ENCODE measurements at regions not wholly inside any gene's neighbourhood (a gene's known extent, or its start where the extent isn't known, plus 50 kb on each side); places are given as distances from the start of the nearest gene placed in this dataset.
"Not testable (repeated sequence)": the region's sequence is repeated elsewhere in the genome, so short reads cannot be mapped to it uniquely, and the experiment has no call there.

DNA sequence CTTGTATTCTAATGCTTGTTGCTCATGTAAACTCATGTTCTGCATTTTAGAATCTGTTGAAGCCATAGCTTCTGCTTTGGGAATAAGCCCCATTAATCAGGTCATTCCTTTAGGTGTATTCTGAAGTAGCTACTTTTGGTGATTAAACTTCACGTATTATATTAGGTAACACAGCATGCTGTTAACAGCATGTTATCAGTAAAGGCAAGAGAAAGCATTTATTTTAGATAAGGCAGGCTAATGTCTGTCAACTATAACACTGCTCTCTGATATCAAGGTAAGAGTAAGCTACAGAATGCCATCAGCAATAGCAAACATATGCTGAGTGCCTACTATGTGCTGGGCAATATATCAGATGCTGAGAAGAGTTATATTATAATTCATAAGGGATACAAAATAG is 726.4 kb downstream of the TTLL7 start:
- not testable (repeated sequence) for DNase-seq (ENCODE audit: extremely low spot score, unreplicated experiment); H3K4me1 Mint-ChIP-seq (ENCODE audit: unreplicated experiment); H3K27me3 Mint-ChIP-seq (ENCODE audit: unreplicated experiment); H3K4me3 Mint-ChIP-seq (ENCODE audit: unreplicated experiment); H3K9me3 Mint-ChIP-seq (ENCODE audit: unreplicated experiment); H3K36me3 Mint-ChIP-seq (ENCODE audit: unreplicated experiment); H3K27ac Mint-ChIP-seq (ENCODE audit: unreplicated experiment)

DNA sequence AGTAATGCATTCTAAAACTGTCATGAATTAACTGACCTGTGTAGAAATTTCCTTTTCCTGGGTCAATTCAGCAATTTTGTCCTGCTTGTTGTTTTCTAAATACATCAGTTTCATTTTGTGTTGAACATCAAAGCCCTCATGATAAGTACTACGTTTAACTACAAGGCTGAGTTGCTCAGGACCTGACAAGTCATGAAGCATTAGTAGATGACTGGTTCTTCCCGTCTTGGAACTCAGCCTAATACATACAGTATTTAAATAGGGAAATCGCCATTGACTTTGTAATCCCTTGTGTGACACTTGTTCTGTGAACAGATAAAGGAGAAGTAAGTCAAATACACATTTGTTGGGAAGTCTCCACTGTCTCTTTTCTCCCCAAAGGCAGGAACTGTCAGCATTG is 727.1 kb downstream of the TTLL7 start:
- not testable (repeated sequence) for H3K4me3 Mint-ChIP-seq (ENCODE audit: unreplicated experiment); H3K9me3 Mint-ChIP-seq (ENCODE audit: unreplicated experiment); H3K27me3 Mint-ChIP-seq (ENCODE audit: unreplicated experiment); H3K4me1 Mint-ChIP-seq (ENCODE audit: unreplicated experiment); H3K27ac Mint-ChIP-seq (ENCODE audit: unreplicated experiment); DNase-seq (ENCODE audit: extremely low spot score, unreplicated experiment); H3K36me3 Mint-ChIP-seq (ENCODE audit: unreplicated experiment)

DNA sequence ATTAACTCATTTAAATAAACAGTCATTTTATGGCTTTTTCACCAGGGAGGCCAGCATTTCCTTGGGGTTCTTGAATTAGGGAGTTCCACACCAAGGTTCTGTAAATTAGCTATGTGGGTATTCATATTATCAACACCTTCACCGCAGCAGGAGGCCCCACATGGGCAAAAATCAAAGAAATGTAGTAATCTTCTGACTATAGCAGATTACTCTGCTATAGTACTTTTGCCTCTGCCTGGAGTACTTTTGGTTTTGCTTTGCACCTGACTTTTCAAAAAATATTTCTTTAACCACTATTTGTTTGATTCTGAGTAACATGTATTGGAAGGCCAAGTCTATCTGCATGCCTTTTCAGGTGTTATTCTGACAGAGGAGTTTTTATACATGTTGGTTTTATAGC is 728.1 kb downstream of the TTLL7 start:
- not testable (repeated sequence) for H3K4me3 Mint-ChIP-seq (ENCODE audit: unreplicated experiment); H3K9me3 Mint-ChIP-seq (ENCODE audit: unreplicated experiment); H3K27me3 Mint-ChIP-seq (ENCODE audit: unreplicated experiment); H3K4me1 Mint-ChIP-seq (ENCODE audit: unreplicated experiment); H3K36me3 Mint-ChIP-seq (ENCODE audit: unreplicated experiment); DNase-seq (ENCODE audit: extremely low spot score, unreplicated experiment); H3K27ac Mint-ChIP-seq (ENCODE audit: unreplicated experiment)

DNA sequence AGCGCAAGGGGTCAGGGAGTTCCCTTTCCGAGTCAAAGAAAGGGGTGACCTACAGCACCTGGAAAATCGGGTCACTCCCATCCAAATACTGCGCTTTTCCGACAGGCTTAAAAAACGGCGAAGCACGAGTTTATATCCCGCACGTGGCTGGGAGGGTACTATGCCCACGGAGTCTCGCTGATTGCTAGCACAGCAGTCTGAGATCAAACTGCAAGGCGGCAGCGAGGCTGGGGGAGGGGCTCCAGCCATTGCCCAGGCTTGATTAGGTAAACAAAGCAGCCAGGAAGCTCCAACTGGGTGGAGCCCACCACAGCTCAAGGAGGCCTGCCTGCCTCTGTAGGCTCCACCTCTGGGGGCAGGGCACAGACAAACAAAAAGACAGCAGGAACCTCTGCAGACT is 735.1 kb downstream of the TTLL7 start:
- DNase-seq (ENCODE audit: extremely low spot score, unreplicated experiment); H3K9me3 Mint-ChIP-seq (ENCODE audit: unreplicated experiment); H3K36me3 Mint-ChIP-seq (ENCODE audit: unreplicated experiment); H3K4me1 Mint-ChIP-seq (ENCODE audit: unreplicated experiment); H3K27me3 Mint-ChIP-seq (ENCODE audit: unreplicated experiment); H3K27ac Mint-ChIP-seq (ENCODE audit: unreplicated experiment): not testable (repeated sequence)
- H3K4me3 Mint-ChIP-seq (ENCODE audit: unreplicated experiment), result peak overlapping the region; percentile 22

DNA sequence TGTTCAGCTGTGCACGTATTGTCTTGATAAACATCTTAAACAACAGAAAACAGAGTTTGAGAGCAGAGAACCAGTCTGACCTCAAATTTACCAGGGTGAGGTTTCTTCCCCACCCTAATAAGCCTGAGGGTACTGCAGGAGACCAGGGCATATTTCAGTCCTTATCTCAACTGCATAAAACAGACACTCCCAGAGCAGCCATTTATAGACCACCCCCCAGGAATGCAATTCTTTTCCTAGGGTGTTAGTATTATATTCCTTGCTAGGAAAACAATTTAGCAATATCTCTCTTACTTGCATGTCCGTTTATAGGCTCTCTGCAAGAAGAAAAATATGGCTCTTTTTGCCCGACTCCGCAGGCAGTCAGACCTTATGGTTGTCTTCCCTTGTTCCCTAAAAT is 747.2 kb downstream of the TTLL7 start:
- not testable (repeated sequence) for H3K4me1 Mint-ChIP-seq (ENCODE audit: unreplicated experiment); H3K27ac Mint-ChIP-seq (ENCODE audit: unreplicated experiment); H3K36me3 Mint-ChIP-seq (ENCODE audit: unreplicated experiment); DNase-seq (ENCODE audit: extremely low spot score, unreplicated experiment); H3K27me3 Mint-ChIP-seq (ENCODE audit: unreplicated experiment); H3K4me3 Mint-ChIP-seq (ENCODE audit: unreplicated experiment)
- peaks cover 11% of the 10 kb centered on the region for H3K9me3 Mint-ChIP-seq (ENCODE audit: unreplicated experiment)

DNA sequence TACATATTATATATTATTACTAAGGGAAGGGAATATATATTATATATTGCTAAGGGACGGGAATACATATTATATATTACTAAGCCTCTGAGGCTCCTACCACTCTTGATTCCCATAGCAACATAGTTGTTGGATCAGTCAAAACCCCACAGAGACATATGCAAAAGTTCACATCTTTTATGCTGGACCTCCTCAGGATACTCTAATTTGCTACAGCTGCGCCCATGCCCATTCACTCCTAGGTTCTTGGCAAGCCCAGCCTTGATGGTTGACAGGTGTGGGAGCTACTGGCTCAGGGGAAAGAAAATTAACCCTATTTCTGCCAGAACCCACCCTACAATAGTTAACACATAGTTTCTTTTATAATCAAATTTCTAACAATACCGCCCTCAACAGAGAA is 752.2 kb downstream of the TTLL7 start:
- not testable (repeated sequence) for H3K9me3 Mint-ChIP-seq (ENCODE audit: unreplicated experiment); H3K27ac Mint-ChIP-seq (ENCODE audit: unreplicated experiment); H3K36me3 Mint-ChIP-seq (ENCODE audit: unreplicated experiment); H3K4me1 Mint-ChIP-seq (ENCODE audit: unreplicated experiment); DNase-seq (ENCODE audit: extremely low spot score, unreplicated experiment); H3K27me3 Mint-ChIP-seq (ENCODE audit: unreplicated experiment); H3K4me3 Mint-ChIP-seq (ENCODE audit: unreplicated experiment)

DNA sequence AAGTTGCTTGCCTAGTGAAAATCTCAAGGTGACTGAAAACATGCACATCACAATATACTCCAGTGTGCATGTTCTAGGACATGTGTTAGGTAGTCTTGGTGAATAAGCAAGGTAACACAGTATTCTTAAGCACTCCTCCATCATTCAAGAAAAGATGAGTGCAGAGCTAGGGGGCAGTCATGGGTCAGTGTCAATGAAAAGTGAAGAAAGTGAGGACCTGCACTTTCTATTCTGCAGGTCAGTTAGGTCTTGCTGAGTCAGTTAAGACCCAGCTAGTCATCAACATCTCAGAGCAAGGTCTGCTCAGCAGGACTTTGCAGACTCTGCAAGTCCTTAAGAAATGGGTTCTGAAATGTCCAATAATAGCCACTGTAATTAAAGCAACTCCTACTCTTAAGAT is 754.1 kb downstream of the TTLL7 start:
- H3K36me3 Mint-ChIP-seq (ENCODE audit: unreplicated experiment); H3K4me1 Mint-ChIP-seq (ENCODE audit: unreplicated experiment): not testable (repeated sequence)

DNA sequence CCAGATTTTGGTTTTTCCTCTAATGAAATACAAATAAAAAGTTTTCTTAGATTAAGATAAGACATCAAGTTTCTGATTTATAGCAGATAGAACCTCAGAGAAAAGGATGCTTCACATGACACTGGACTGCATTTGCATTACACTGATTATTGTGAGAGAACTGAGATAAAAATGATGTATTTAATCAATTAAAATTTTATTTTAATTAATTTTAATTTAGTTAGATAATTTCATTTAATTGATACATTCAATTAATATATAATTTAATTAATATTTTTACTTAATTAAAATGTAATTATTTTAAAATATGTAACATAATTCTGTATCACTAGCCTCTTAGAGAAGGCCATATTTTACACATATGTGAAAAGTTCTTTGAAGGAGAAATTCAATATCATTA is 759.4 kb downstream of the TTLL7 start:
- not testable (repeated sequence) for H3K27me3 Mint-ChIP-seq (ENCODE audit: unreplicated experiment); H3K36me3 Mint-ChIP-seq (ENCODE audit: unreplicated experiment); DNase-seq (ENCODE audit: extremely low spot score, unreplicated experiment); H3K27ac Mint-ChIP-seq (ENCODE audit: unreplicated experiment); H3K4me3 Mint-ChIP-seq (ENCODE audit: unreplicated experiment); H3K4me1 Mint-ChIP-seq (ENCODE audit: unreplicated experiment); H3K9me3 Mint-ChIP-seq (ENCODE audit: unreplicated experiment)

More for the DNA sequence above, 754.1 kb downstream of the TTLL7 start:
- not testable (repeated sequence) for H3K4me3 Mint-ChIP-seq (ENCODE audit: unreplicated experiment); H3K27me3 Mint-ChIP-seq (ENCODE audit: unreplicated experiment); H3K9me3 Mint-ChIP-seq (ENCODE audit: unreplicated experiment); DNase-seq (ENCODE audit: extremely low spot score, unreplicated experiment); H3K27ac Mint-ChIP-seq (ENCODE audit: unreplicated experiment)

DNA sequence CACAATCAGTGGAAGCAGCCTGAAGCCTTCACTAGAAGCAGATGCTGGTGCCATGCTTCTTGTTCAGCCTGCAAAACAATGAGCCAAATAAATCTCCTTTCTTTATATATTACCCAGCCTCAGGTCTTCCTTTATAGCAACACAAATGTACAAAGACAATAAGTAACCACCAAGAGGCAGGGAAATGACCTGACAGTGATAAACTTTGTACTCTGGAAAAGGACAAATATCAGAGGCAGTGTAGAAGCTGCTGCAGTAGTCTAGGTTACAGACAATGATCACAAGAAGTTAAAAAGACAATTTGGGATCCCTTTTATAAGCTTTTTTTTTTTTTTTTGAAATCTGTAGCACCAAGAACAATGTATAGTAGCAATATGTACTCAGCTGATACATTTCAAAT is 760.3 kb downstream of the TTLL7 start:
- H3K4me3 Mint-ChIP-seq (ENCODE audit: unreplicated experiment); H3K27me3 Mint-ChIP-seq (ENCODE audit: unreplicated experiment); H3K36me3 Mint-ChIP-seq (ENCODE audit: unreplicated experiment); H3K27ac Mint-ChIP-seq (ENCODE audit: unreplicated experiment); H3K9me3 Mint-ChIP-seq (ENCODE audit: unreplicated experiment); DNase-seq (ENCODE audit: extremely low spot score, unreplicated experiment); H3K4me1 Mint-ChIP-seq (ENCODE audit: unreplicated experiment): not testable (repeated sequence)

DNA sequence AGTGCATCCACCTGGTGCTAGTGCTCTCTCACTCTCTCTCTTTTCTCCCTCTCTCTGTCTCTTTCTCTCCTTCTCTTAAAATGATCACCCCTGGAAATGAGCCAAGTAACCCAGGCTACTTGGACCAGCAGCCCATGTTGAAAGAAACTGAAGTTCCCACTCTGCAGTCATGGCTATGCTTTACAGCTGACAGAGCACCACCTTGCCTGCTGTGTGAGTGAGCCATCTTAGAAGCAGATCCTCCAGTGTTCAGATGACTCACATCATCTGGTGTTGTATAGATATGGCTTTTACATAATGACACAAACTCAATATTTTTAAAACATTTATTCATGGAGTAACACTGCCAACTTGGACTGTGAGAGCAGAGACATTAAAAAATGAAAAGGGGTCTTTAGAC is 779.1 kb downstream of the TTLL7 start:
- not testable (repeated sequence) for H3K4me3 Mint-ChIP-seq (ENCODE audit: unreplicated experiment); H3K9me3 Mint-ChIP-seq (ENCODE audit: unreplicated experiment); H3K4me1 Mint-ChIP-seq (ENCODE audit: unreplicated experiment); H3K27me3 Mint-ChIP-seq (ENCODE audit: unreplicated experiment); H3K36me3 Mint-ChIP-seq (ENCODE audit: unreplicated experiment); H3K27ac Mint-ChIP-seq (ENCODE audit: unreplicated experiment); DNase-seq (ENCODE audit: extremely low spot score, unreplicated experiment)

DNA sequence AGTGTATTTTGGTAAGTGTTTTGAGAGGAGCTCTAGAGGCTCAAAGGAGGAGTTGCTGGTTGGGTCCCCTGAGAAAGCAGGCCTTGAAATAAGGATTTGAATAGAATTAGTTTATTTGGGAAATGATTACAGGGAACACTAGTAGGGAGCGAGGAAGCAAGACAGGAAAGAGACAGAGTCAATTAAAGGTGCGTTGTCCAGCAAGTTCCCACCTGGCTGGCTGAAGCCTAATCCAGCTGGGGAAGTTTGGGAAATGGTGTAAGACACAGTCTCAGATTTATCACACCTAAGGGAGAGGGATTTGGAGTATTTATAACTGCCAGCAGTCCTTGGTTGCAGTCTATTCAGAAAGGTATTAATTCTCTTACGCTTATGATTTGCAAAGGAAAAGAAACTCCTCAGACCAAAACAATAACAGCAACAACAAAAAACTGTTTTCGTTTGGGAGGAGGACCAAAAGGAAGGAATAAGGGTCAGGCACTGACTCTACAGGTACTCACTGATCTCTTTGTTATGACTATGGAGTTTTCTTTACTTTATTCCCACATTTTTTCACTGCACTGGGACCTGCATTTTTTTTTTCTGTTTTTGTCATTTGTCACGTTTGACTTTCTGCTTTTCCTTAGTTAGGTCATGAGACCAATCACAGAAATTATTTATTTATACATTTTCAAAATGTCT is 780.8 kb downstream of the TTLL7 start:
- H3K9me3 Mint-ChIP-seq (ENCODE audit: unreplicated experiment); H3K27ac Mint-ChIP-seq (ENCODE audit: unreplicated experiment); H3K4me3 Mint-ChIP-seq (ENCODE audit: unreplicated experiment): not testable (repeated sequence)

DNA sequence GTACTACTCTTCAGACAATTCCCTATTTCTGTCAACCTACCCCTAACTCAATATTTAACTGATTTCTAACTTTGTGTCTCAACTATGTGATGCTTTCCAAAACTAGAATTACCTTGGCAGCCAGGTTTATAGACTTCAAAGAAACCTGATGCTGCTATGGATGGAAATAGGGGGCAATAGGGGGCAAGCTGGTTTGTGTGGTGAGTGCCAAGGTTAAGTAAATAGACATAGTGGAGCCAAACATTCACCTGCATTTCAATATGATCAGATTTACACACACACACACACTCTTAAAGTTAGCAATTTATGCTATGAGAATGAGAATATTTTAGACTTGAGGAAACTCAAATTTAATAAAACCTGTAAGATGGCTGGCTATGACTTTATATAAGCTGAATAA is 784.6 kb downstream of the TTLL7 start:
- not testable (repeated sequence) for H3K9me3 Mint-ChIP-seq (ENCODE audit: unreplicated experiment); H3K36me3 Mint-ChIP-seq (ENCODE audit: unreplicated experiment); H3K4me3 Mint-ChIP-seq (ENCODE audit: unreplicated experiment); H3K4me1 Mint-ChIP-seq (ENCODE audit: unreplicated experiment); H3K27ac Mint-ChIP-seq (ENCODE audit: unreplicated experiment); DNase-seq (ENCODE audit: extremely low spot score, unreplicated experiment); H3K27me3 Mint-ChIP-seq (ENCODE audit: unreplicated experiment)

More for the DNA sequence above, 780.8 kb downstream of the TTLL7 start:
- not testable (repeated sequence) for H3K36me3 Mint-ChIP-seq (ENCODE audit: unreplicated experiment); DNase-seq (ENCODE audit: extremely low spot score, unreplicated experiment); H3K4me1 Mint-ChIP-seq (ENCODE audit: unreplicated experiment); H3K27me3 Mint-ChIP-seq (ENCODE audit: unreplicated experiment)

DNA sequence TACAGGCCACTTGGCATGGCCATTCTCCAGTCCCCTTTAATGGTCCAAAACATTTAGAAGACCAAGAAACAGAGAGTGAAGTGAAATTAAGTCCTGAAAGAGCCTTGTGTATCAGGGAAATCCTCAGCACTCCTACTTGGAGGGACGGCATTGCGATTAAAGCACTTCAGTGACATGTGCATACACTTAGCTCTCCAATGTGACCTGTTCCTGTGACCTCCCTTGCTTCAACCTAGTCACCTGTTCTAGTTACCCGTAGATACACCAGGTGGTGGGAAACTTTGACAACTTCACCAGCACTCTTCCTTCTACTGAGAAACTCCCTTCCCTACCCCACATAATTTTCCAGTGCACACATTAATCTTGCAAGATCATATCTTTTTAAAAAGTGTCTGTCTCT is 785.3 kb downstream of the TTLL7 start:
- not testable (repeated sequence) for H3K4me1 Mint-ChIP-seq (ENCODE audit: unreplicated experiment); H3K27ac Mint-ChIP-seq (ENCODE audit: unreplicated experiment); H3K4me3 Mint-ChIP-seq (ENCODE audit: unreplicated experiment); H3K9me3 Mint-ChIP-seq (ENCODE audit: unreplicated experiment); H3K27me3 Mint-ChIP-seq (ENCODE audit: unreplicated experiment); H3K36me3 Mint-ChIP-seq (ENCODE audit: unreplicated experiment); DNase-seq (ENCODE audit: extremely low spot score, unreplicated experiment)

All from osteocyte (in vitro differentiated cells).